Lower leg skin (tissue), 4 donors: ENCODE measurements at regions not wholly inside any gene's neighbourhood (a gene's known extent, or its start where the extent isn't known, plus 50 kb on each side); places are given as distances from the start of the nearest gene placed in this dataset.

Source experiments
- DNase-seq, 2 donors: peaks; one replicate each; pipeline ENCODE4 v3.0.0-alpha.2; 2019; ENCODE audit warnings: low spot score in 2 of 2
- H3K4me3 ChIP-seq: fragments of 200-600 bp; sonication (generic); 2 replicates; pipeline ENCODE4 v1.5.1; 2017; ENCODE audit warnings: mild to moderate bottlenecking, low read depth; ENCODE audit not compliant: poor library complexity, severe bottlenecking
- CTCF ChIP-seq, 3 donors: fragments of 450-650 bp; IDR thresholded peaks; one replicate each; pipeline ENCODE4 v1.5.1; 2016; ENCODE audit warnings: antibody characterized with exemption in 3 of 3, mild to moderate bottlenecking in 3 of 3, moderate library complexity in 2 of 3
- POLR2A ChIP-seq, 2 donors: fragments of 450-650 bp; IDR thresholded peaks; one replicate each; pipeline ENCODE4 v1.6.1; 2016 to 2017; ENCODE audit warnings: antibody characterized with exemption in 2 of 2, mild to moderate bottlenecking in 1 of 2, moderate library complexity in 1 of 2
- WGBS, 2 donors: methylation state at CpG; one replicate each; pipeline ENCODE4 v1.1.5; 2018; 5-methylcytosine and 5-hydroxymethylcytosine counted together
- intact Hi-C: fragments of 100-400 bp; cut with DNase I; formaldehyde crosslinking; loops from one replicate; pipeline ENCODE4 v1.15.0; 2023; ENCODE audit warnings: low total_unique reads

- 95 to 97% methylated on average over 3 of the region's 3 CpGs for WGBS, 2 donors
- intact Hi-C loops = no loop called here
- no peak overlapping the region for H3K4me3 ChIP-seq
- no peak for TF ChIP-seq POLR2A (IDR thresholded peaks at IDR 0.05)
- TF ChIP-seq CTCF (IDR thresholded peaks at IDR 0.05) = no peak
- DNase-seq = no peak
Measured at GRCh38 chr2:43138441-43138840, 88.0 kb downstream of the ZFP36L2 start.

- DNase-seq = no peak
- no peak overlapping the region for H3K4me3 ChIP-seq
- intact Hi-C loops = no loop called here
- TF ChIP-seq POLR2A (IDR thresholded peaks at IDR 0.05) (no peak), CTCF (IDR thresholded peaks at IDR 0.05) (no peak)
- WGBS, 2 donors = 86 to 88% methylated on average over 10 of the region's 10 CpGs
Measured at GRCh38 chr2:43136876-43137275, 89.5 kb downstream of the ZFP36L2 start.

- no peak for TF ChIP-seq POLR2A (IDR thresholded peaks at IDR 0.05)
- TF ChIP-seq CTCF (IDR thresholded peaks at IDR 0.05) = no peak
- H3K4me3 ChIP-seq = no peak overlapping the region
- DNase-seq = no peak
- WGBS, 2 donors = 67 to 72% methylated on average over 11 of the region's 11 CpGs
- intact Hi-C loops = no loop called here
Measured at GRCh38 chr2:43136011-43136799, 90.2 kb downstream of the ZFP36L2 start.

- WGBS, 2 donors = 79 to 92% methylated on average over 6 of the region's 6 CpGs
- intact Hi-C loops = no loop called here
- no peak for DNase-seq
- no peak overlapping the region for H3K4me3 ChIP-seq
- no peak for TF ChIP-seq CTCF (IDR thresholded peaks at IDR 0.05)
- TF ChIP-seq POLR2A (IDR thresholded peaks at IDR 0.05) = no peak
Measured at GRCh38 chr2:43135583-43135982, 90.8 kb downstream of the ZFP36L2 start.

- TF ChIP-seq CTCF (IDR thresholded peaks at IDR 0.05) (no peak), POLR2A (IDR thresholded peaks at IDR 0.05) (no peak)
- no peak overlapping the region for H3K4me3 ChIP-seq
- DNase-seq = no peak
- intact Hi-C loops = no loop called here
- WGBS, 2 donors = 87 to 88% methylated on average over 4 to 5 of the region's 9 CpGs
Measured at GRCh38 chr2:43134571-43134889, 91.9 kb downstream of the ZFP36L2 start.
